PFSK-1 (cell line): ENCODE measurements at regions not wholly inside any gene's neighbourhood (a gene's known extent, or its start where the extent isn't known, plus 50 kb on each side); places are given as distances from the start of the nearest gene placed in this dataset.

Experiments used
- POLR2AphosphoS5 ChIP-seq: IDR thresholded peaks from 2 replicates; pipeline ENCODE4 v1.6.1; 2012; ENCODE audit warnings: low read depth, mild to moderate bottlenecking, control low read depth, low read length, moderate library complexity
- SIN3A ChIP-seq: IDR thresholded peaks from 2 replicates; pipeline ENCODE4 v1.6.1; 2012; ENCODE audit warnings: mild to moderate bottlenecking, low read length, moderate library complexity, borderline replicate concordance; ENCODE audit not compliant: insufficient read depth
- TAF1 ChIP-seq: IDR thresholded peaks from 2 replicates; pipeline ENCODE4 v1.6.1; 2012; ENCODE audit warnings: low read length, control low read depth, borderline replicate concordance; ENCODE audit not compliant: insufficient read depth

GRCh38 chr21:39109163-39109530 is 74.1 kb downstream of the PSMG1 start:
- TF ChIP-seq TAF1 = no peak
- TF ChIP-seq SIN3A = no peak
- TF ChIP-seq POLR2AphosphoS5 = no peak
